A549 (cell line): ENCODE measurements at regions not wholly inside any gene's neighbourhood (a gene's known extent, or its start where the extent isn't known, plus 50 kb on each side); places are given as distances from the start of the nearest gene placed in this dataset.

ENCODE experiments used
- ATAC-seq, 2 experiments: fragments of 200-7000 bp in 1 of 2; fragments of >200 bp in 1 of 2; cut with Nextera tagmentation in 1 of 2; cut with Tn5 transposase in 1 of 2; 3 replicates each; pipeline versions ENCODE4 v1.8.0 to v1.9.1; 2018 to 2020; ENCODE audit warnings: mild to moderate bottlenecking in 1 of 2, moderate library complexity in 1 of 2
- CTCF ChIA-PET: fragments of 300-600 bp; sonication (Branson Sonifier 250); formaldehyde crosslinking; extraction: SDS; loops from one replicate; lab custom pipeline; 2021; ENCODE audit warnings: antibody characterized with exemption, inconsistent platforms; lab: Yijun Ruan, JAX
- POLR2A ChIA-PET: fragments of 350-600 bp; formaldehyde crosslinking; extraction: SDS; loops from one replicate; lab custom pipeline; 2021; ENCODE audit warnings: antibody characterized with exemption, inconsistent platforms; lab: Yijun Ruan, JAX
- DNase-seq, 2 experiments: peaks; one replicate each; pipeline versions ENCODE4 v3.0.0 to v3.0.0-alpha.2; 2011 to 2016; ENCODE audit warnings: low read depth in 1 of 2, low spot score in 1 of 2
- FAIRE-seq: peaks from 2 replicates; lab custom pipeline; 2011; peaks lifted over from hg19 to GRCh38; lab: Jason Lieb, UNC
- H3K27ac ChIP-seq, 2 experiments: fragments of >200 bp; sonication (Bioruptor Twin); formaldehyde crosslinking; 3 replicates each; pipeline ENCODE4 v1.5.1; 2016 to 2017
- H3K4me1 ChIP-seq: fragments of >200 bp; sonication (Bioruptor Twin); formaldehyde crosslinking; 3 replicates; pipeline ENCODE4 v1.6.1; 2016
- H3K4me2 ChIP-seq: fragments of >200 bp; sonication (Bioruptor Twin); formaldehyde crosslinking; 3 replicates; pipeline ENCODE4 v1.6.1; 2016
- H3K4me3 ChIP-seq: fragments of >200 bp; sonication (Bioruptor Twin); formaldehyde crosslinking; 3 replicates; pipeline ENCODE4 v1.5.1; 2016
- H3K9me3 ChIP-seq: fragments of >200 bp; sonication (Bioruptor Twin); formaldehyde crosslinking; 3 replicates; pipeline ENCODE4 v1.6.1; 2016
- CBX8 ChIP-seq: fragments of 200-600 bp; sonication (generic); IDR thresholded peaks from 2 replicates; pipeline ENCODE4 v1.6.1; 2016
- CHD4 ChIP-seq: fragments of 200-600 bp; sonication (generic); IDR thresholded peaks from 2 replicates; pipeline ENCODE4 v1.6.1; 2016; ENCODE audit warnings: antibody characterized with exemption, mild to moderate bottlenecking, borderline replicate concordance
- CTCF ChIP-seq: fragments of >200 bp; sonication (Bioruptor Twin); formaldehyde crosslinking; IDR thresholded peaks from 3 replicates; pipeline ENCODE4 v1.5.1; 2016
- EHF ChIP-seq: fragments of 250-450 bp; sonication (Bioruptor Pico); IDR thresholded peaks from 2 replicates; pipeline ENCODE4 v1.5.0; 2020; ENCODE audit warnings: mild to moderate bottlenecking
- EHMT2 ChIP-seq: fragments of 200-600 bp; sonication (generic); IDR thresholded peaks from 2 replicates; pipeline ENCODE4 v1.6.1; 2016; ENCODE audit warnings: antibody characterized with exemption, low read depth, mild to moderate bottlenecking, moderate library complexity
- FOSB ChIP-seq: fragments of 250-450 bp; sonication (Bioruptor Pico); IDR thresholded peaks from 2 replicates; pipeline ENCODE4 v1.5.0; 2020; ENCODE audit warnings: mild to moderate bottlenecking, moderate library complexity
- GATA3 ChIP-seq: IDR thresholded peaks from 2 replicates; pipeline ENCODE4 v1.6.1; 2012; ENCODE audit warnings: borderline replicate concordance
- HOXA7 ChIP-seq: fragments of 250-450 bp; sonication (Bioruptor Pico); IDR thresholded peaks from 2 replicates; pipeline ENCODE4 v1.5.0; 2020; ENCODE audit warnings: mild to moderate bottlenecking, moderate library complexity
- HOXB5 ChIP-seq: fragments of 250-450 bp; sonication (Bioruptor Pico); IDR thresholded peaks from 2 replicates; pipeline ENCODE4 v1.5.0; 2020; ENCODE audit warnings: mild to moderate bottlenecking, moderate library complexity
- JUNB ChIP-seq: fragments of >200 bp; sonication (Bioruptor Twin); formaldehyde crosslinking; IDR thresholded peaks from 2 replicates; pipeline ENCODE4 v1.6.1; 2016
- KDM1A ChIP-seq: fragments of 200-600 bp; sonication (generic); IDR thresholded peaks from 2 replicates; pipeline ENCODE4 v1.6.1; 2016; ENCODE audit warnings: low read depth, mild to moderate bottlenecking
- MAFK ChIP-seq: fragments of 450-650 bp; IDR thresholded peaks from 2 replicates; pipeline ENCODE4 v1.6.1; 2014; ENCODE audit not compliant: partially characterized antibody
- NFE2L2 ChIP-seq: fragments of 150-350 bp; conservative IDR thresholded peaks from 2 replicates; pipeline ENCODE4 v1.6.1; 2014; ENCODE audit warnings: low read length
- NR3C1 ChIP-seq: fragments of >200 bp; sonication (Bioruptor Twin); formaldehyde crosslinking; IDR thresholded peaks from 3 replicates; pipeline ENCODE4 v1.6.1; 2017
- PBX3 ChIP-seq: IDR thresholded peaks from 2 replicates; pipeline ENCODE4 v1.6.1; 2012
- RCOR1 ChIP-seq: fragments of 150-350 bp; IDR thresholded peaks from 2 replicates; pipeline ENCODE4 v1.6.1; 2014; ENCODE audit warnings: antibody characterized with exemption, low read length, low read depth
- RFX5 ChIP-seq: fragments of 450-650 bp; IDR thresholded peaks from 2 replicates; pipeline ENCODE4 v1.7.1; 2014; ENCODE audit warnings: antibody characterized with exemption, mild to moderate bottlenecking, moderate library complexity
- RNF2 ChIP-seq: fragments of 200-600 bp; sonication (generic); IDR thresholded peaks from 2 replicates; pipeline ENCODE4 v1.6.1; 2016; ENCODE audit warnings: low read depth, mild to moderate bottlenecking, antibody characterized with exemption, moderate library complexity, borderline replicate concordance
- SMC3 ChIP-seq: fragments of >200 bp; sonication (Bioruptor Twin); formaldehyde crosslinking; IDR thresholded peaks from 3 replicates; pipeline ENCODE4 v1.6.1; 2018; ENCODE audit warnings: inconsistent platforms
- TP53 ChIP-seq: fragments of 250-450 bp; sonication (Bioruptor Pico); IDR thresholded peaks from 2 replicates; pipeline ENCODE4 v1.5.0; 2021; ENCODE audit warnings: mild to moderate bottlenecking, moderate library complexity
- ZC3H11A ChIP-seq: fragments of 450-650 bp; IDR thresholded peaks from 2 replicates; pipeline ENCODE4 v1.6.1; 2014; ENCODE audit warnings: antibody characterized with exemption, mild to moderate bottlenecking
- ZNF302 ChIP-seq: fragments of 250-450 bp; sonication (Bioruptor Pico); IDR thresholded peaks from 2 replicates; pipeline ENCODE4 v1.9.0; 2021; ENCODE audit warnings: inconsistent platforms, mild to moderate bottlenecking, moderate library complexity
- WGBS: methylation state at CpG from one replicate; pipeline ENCODE4 v1.1.6; 2017; ENCODE audit errors: missing lambda C conversion rate; 5-methylcytosine and 5-hydroxymethylcytosine counted together
- TF ChIP-seq, protein P1 (sequence below): fragments of 450-650 bp; IDR thresholded peaks from 2 replicates; pipeline ENCODE4 v1.6.1; 2014; ENCODE audit warnings: antibody characterized with exemption
- TF ChIP-seq, protein P2 (sequence below): IDR thresholded peaks from 2 replicates; pipeline ENCODE4 v1.6.1; 2012
- TF ChIP-seq, protein P3 (sequence below): fragments of 250-450 bp; sonication (Bioruptor Pico); IDR thresholded peaks from 2 replicates; pipeline ENCODE4 v1.5.0; 2021; ENCODE audit warnings: mild to moderate bottlenecking, moderate library complexity, borderline replicate concordance
- TF ChIP-seq, protein P4 (sequence below): fragments of >200 bp; sonication (Bioruptor Twin); formaldehyde crosslinking; IDR thresholded peaks from 2 replicates; pipeline ENCODE4 v1.6.1; 2016

- TF ChIP-seq RNF2 = no peak
These were observed 216.8 kb downstream of the HACE1 start (continued) for GRCh38 chr6:104642871-104643270.

DNA sequence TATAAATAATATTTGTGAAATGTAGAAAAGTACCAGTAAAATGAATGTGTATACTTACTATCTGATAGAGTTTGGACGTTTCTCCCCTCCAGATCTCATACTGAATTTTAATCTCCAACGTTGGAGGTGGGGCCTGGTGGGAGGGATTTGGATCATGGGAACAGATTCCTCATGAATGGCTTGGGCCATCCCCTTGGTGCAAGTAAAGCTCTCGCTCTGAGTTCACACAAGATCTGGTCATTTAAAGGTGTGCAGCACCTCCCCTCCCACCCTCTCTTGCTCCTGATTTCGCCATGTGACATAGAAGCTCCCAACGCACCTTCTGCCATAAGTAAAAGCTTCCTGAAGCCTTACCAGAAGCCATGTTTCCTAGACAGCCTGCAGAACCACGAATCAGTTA, 219.0 kb downstream of the HACE1 start:
- no peak for TF ChIP-seq CTCF
- TF ChIP-seq EHMT2 = no peak
- TF ChIP-seq ZC3H11A = no peak
- no peak for TF ChIP-seq FOSB (CRISPR knock-in tag)
- TF ChIP-seq EHF (CRISPR knock-in tag) = no peak
- no peak for TF ChIP-seq NFE2L2
- TF ChIP-seq CHD4 = no peak
- TF ChIP-seq, protein P1, sequence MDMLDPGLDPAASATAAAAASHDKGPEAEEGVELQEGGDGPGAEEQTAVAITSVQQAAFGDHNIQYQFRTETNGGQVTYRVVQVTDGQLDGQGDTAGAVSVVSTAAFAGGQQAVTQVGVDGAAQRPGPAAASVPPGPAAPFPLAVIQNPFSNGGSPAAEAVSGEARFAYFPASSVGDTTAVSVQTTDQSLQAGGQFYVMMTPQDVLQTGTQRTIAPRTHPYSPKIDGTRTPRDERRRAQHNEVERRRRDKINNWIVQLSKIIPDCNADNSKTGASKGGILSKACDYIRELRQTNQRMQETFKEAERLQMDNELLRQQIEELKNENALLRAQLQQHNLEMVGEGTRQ = no peak
- no peak for TF ChIP-seq HOXB5 (CRISPR knock-in tag)
- TF ChIP-seq, protein P2, sequence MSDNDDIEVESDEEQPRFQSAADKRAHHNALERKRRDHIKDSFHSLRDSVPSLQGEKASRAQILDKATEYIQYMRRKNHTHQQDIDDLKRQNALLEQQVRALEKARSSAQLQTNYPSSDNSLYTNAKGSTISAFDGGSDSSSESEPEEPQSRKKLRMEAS = no peak
- no peak for TF ChIP-seq RFX5
- no peak for TF ChIP-seq RCOR1
- TF ChIP-seq TP53 (CRISPR knock-in tag) = no peak
- no peak for TF ChIP-seq ZNF302 (CRISPR knock-in tag)
- TF ChIP-seq JUNB = no peak
- TF ChIP-seq, protein P3, sequence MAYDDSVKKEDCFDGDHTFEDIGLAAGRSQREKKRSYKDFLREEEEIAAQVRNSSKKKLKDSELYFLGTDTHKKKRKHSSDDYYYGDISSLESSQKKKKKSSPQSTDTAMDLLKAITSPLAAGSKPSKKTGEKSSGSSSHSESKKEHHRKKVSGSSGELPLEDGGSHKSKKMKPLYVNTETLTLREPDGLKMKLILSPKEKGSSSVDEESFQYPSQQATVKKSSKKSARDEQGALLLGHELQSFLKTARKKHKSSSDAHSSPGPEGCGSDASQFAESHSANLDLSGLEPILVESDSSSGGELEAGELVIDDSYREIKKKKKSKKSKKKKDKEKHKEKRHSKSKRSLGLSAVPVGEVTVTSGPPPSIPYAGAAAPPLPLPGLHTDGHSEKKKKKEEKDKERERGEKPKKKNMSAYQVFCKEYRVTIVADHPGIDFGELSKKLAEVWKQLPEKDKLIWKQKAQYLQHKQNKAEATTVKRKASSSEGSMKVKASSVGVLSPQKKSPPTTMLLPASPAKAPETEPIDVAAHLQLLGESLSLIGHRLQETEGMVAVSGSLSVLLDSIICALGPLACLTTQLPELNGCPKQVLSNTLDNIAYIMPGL (CRISPR knock-in tag) = no peak
- no peak for TF ChIP-seq GATA3
- H3K4me3 ChIP-seq = no peak overlapping the region
- no peaks in the 10 kb centered on the region for H3K9me3 ChIP-seq
- FAIRE-seq = no peak
- ChIA-PET CTCF (interaction anchor here (0.5 kb wide), 1 partner anchor 146 kb away, joined by 3 read pairs; no protein-coding TSS in a partner anchor), POLR2A (no interaction called here)
- no peak for DNase-seq
- no peak overlapping the region for H3K4me2 ChIP-seq
- no peak overlapping the region for H3K27ac ChIP-seq
- no peak for ATAC-seq
- 31% methylated on average over 6 of the region's 6 CpGs for WGBS
- no peaks in the 10 kb centered on the region for H3K4me1 ChIP-seq

DNA sequence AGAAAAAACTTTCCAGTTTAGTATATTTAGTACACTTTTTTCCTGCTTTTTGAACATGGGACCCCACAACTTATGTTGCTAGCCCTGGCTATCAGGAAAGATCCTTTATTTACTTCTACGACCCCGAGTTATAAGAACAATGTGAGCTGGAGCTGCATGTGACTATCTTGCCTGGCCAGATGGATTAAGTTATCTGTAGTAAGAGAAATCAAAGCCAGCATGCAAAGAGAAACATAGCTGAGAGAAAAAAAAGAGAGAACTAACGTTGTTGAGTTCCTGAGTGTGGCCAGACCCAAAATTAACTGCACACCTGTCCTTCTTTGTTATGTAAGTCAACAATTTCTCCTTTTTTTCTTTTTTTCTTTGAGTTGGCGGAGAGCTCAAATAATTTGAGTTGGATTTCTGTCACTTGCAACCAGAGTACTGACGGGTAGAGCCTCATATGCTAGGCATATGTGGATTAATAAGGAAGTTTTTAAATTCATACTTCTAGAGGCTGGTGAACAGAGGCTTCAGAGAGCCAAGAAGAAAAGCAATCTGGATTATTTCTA, 219.5 kb downstream of the HACE1 start:
- WGBS = 64% methylated on average over 5 of the region's 5 CpGs
- ChIA-PET CTCF (interaction anchor here (0.5 kb wide), 1 partner anchor 146 kb away, joined by 3 read pairs; no protein-coding TSS in a partner anchor), POLR2A (no interaction called here)
- no peak for TF ChIP-seq HOXA7 (CRISPR knock-in tag)
- no peak for TF ChIP-seq PBX3
- TF ChIP-seq, protein P3 (CRISPR knock-in tag) = no peak
- no peak for TF ChIP-seq MAFK
- TF ChIP-seq GATA3 = no peak
- TF ChIP-seq NFE2L2 = no peak
- TF ChIP-seq SMC3 = no peak
- no peak for TF ChIP-seq NR3C1
- no peak for TF ChIP-seq CTCF
- no peak for TF ChIP-seq CBX8
- TF ChIP-seq KDM1A = no peak
- TF ChIP-seq, protein P4, sequence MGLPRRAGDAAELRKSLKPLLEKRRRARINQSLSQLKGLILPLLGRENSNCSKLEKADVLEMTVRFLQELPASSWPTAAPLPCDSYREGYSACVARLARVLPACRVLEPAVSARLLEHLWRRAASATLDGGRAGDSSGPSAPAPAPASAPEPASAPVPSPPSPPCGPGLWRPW = no peak
- no peak for TF ChIP-seq FOSB (CRISPR knock-in tag)

More for the DNA sequence above, 219.5 kb downstream of the HACE1 start:
- H3K4me3 ChIP-seq = no peak overlapping the region
- no peaks in the 10 kb centered on the region for H3K9me3 ChIP-seq
- no peak overlapping the region for H3K4me2 ChIP-seq
- no peaks in the 10 kb centered on the region for H3K4me1 ChIP-seq
- no peak for ATAC-seq
- FAIRE-seq = no peak
- DNase-seq = no peak
- H3K27ac ChIP-seq = no peak overlapping the region
